H1 (cell line): ENCODE measurements at regions not wholly inside any gene's neighbourhood (a gene's known extent, or its start where the extent isn't known, plus 50 kb on each side); places are given as distances from the start of the nearest gene placed in this dataset.

Source experiments
- CTCF ChIA-PET: fragments of 300-600 bp; sonication (Branson Sonifier 250); formaldehyde crosslinking; loops from one replicate; lab custom pipeline; 2021; ENCODE audit not compliant: partially characterized antibody; lab: Charles Lee
- POLR2A ChIA-PET: fragments of 300-600 bp; sonication (Branson Sonifier 250); formaldehyde crosslinking; loops from one replicate; lab custom pipeline; 2021; ENCODE audit warnings: inconsistent platforms; ENCODE audit not compliant: partially characterized antibody; lab: Charles Lee
- DNase-seq, 2 experiments: peaks; one replicate each; pipeline versions ENCODE4 v3.0.0 to v3.0.0-alpha.2; 2010 to 2022; ENCODE audit warnings: low spot score in 2 of 2, low read depth in 1 of 2, mixed read lengths in 1 of 2
- FAIRE-seq: peaks from 2 replicates; lab custom pipeline; 2011; peaks lifted over from hg19 to GRCh38; lab: Jason Lieb, UNC
- H2AFZ ChIP-seq: 2 replicates; pipeline ENCODE4 v1.8.1; 2012; ENCODE audit warnings: low read length, inconsistent platforms
- H2AK5ac ChIP-seq: 2 replicates; pipeline ENCODE4 v1.6.1; 2013; ENCODE audit warnings: low read depth, low read length
- H2BK120ac ChIP-seq: replicated peaks from 2 replicates; pipeline ENCODE3; 2013; ENCODE audit warnings: low read depth, low read length, inconsistent platforms
- H2BK12ac ChIP-seq: 2 replicates; pipeline ENCODE4 v1.6.1; 2013; ENCODE audit warnings: low read depth, low read length
- H2BK15ac ChIP-seq: 2 replicates; pipeline ENCODE4 v1.6.1; 2013; ENCODE audit warnings: low read length
- H2BK20ac ChIP-seq: 2 replicates; pipeline ENCODE4 v1.6.1; 2013; ENCODE audit warnings: low read length
- H2BK5ac ChIP-seq: 2 replicates; pipeline ENCODE4 v1.6.1; 2013; ENCODE audit warnings: low read depth, low read length
- H3K14ac ChIP-seq: 2 replicates; pipeline ENCODE4 v1.6.1; 2013; ENCODE audit warnings: inconsistent platforms; ENCODE audit not compliant: insufficient read length
- H3K18ac ChIP-seq: 2 replicates; pipeline ENCODE4 v1.6.1; 2013; ENCODE audit warnings: low read length; ENCODE audit errors: extremely low read depth
- H3K23ac ChIP-seq: 2 replicates; pipeline ENCODE4 v1.6.1; 2013; ENCODE audit warnings: inconsistent platforms; ENCODE audit not compliant: insufficient read length
- H3K23me2 ChIP-seq: 2 replicates; pipeline ENCODE4 v1.6.1; 2013; ENCODE audit warnings: low read depth, low read length
- H3K27ac ChIP-seq: 2 replicates; pipeline ENCODE4 v1.6.1; 2011; ENCODE audit warnings: low read depth, low read length, inconsistent platforms
- H3K27me3 ChIP-seq, 4 experiments: replicated peaks in 1 of 4; 1 replicate in 1 of 4; 2 replicates in 3 of 4; pipeline versions ENCODE4 v1.6.1 to v1.8.1; 2011 to 2013; ENCODE audit warnings: low read length in 3 of 4, mild to moderate bottlenecking in 3 of 4, inconsistent platforms in 2 of 4, mixed read lengths in 2 of 4, moderate library complexity in 1 of 4; ENCODE audit not compliant: control insufficient read depth in 3 of 4, insufficient read depth in 3 of 4; ENCODE audit errors: extremely low read depth in 1 of 4
- H3K36me3 ChIP-seq, 4 experiments: 2 replicates each; pipeline versions ENCODE4 v1.6.1 to v1.8.1; 2011 to 2013; ENCODE audit warnings: mild to moderate bottlenecking in 4 of 4, low read length in 3 of 4, moderate library complexity in 2 of 4, control low read depth in 1 of 4, inconsistent platforms in 1 of 4; ENCODE audit not compliant: insufficient read depth in 4 of 4, control insufficient read depth in 2 of 4
- H3K4ac ChIP-seq: replicated peaks from 2 replicates; pipeline ENCODE3; 2013; ENCODE audit warnings: low read length, low read depth, mixed read lengths, inconsistent platforms; ENCODE audit not compliant: insufficient read length
- H3K4me1 ChIP-seq, 4 experiments: replicated peaks in 1 of 4; 1 replicate in 1 of 4; 2 replicates in 3 of 4; pipeline versions ENCODE4 v1.6.1 to v1.8.1; 2011 to 2013; ENCODE audit warnings: low read length in 3 of 4, inconsistent platforms in 2 of 4, mixed read lengths in 1 of 4; ENCODE audit not compliant: insufficient read depth in 4 of 4, control insufficient read depth in 3 of 4
- H3K4me2 ChIP-seq, 2 experiments: 2 replicates each; pipeline versions ENCODE4 v1.6.1 to v1.8.1; 2011 to 2013; ENCODE audit warnings: low read depth in 2 of 2, low read length in 2 of 2, control low read depth in 1 of 2, inconsistent platforms in 1 of 2, mild to moderate bottlenecking in 1 of 2; ENCODE audit not compliant: insufficient read depth in 1 of 2
- H3K4me3 ChIP-seq, 4 experiments: fragments of 200-600, 300-600 bp in 1 of 4; sonication (generic), shearing (Covaris generic), sonication (Bioruptor Twin) in 1 of 4; 2 replicates each; pipeline versions ENCODE4 v1.5.1 to v1.8.1; 2011 to 2016; ENCODE audit warnings: low read length in 4 of 4, low read depth in 3 of 4, control low read depth in 2 of 4, inconsistent platforms in 2 of 4, mild to moderate bottlenecking in 2 of 4, mixed read lengths in 1 of 4, moderate library complexity in 1 of 4; ENCODE audit not compliant: insufficient read depth in 2 of 4; ENCODE audit errors: extremely low read depth in 1 of 4
- H3K56ac ChIP-seq: replicated peaks from 2 replicates; pipeline ENCODE3; 2013; ENCODE audit warnings: low read depth, mild to moderate bottlenecking, mixed read lengths, low read length, inconsistent platforms; ENCODE audit not compliant: insufficient read length
- H3K79me1 ChIP-seq: 2 replicates; pipeline ENCODE4 v1.6.1; 2013; ENCODE audit warnings: low read depth, low read length, control low read depth
- H3K79me2 ChIP-seq, 2 experiments: 2 replicates each; pipeline versions ENCODE4 v1.6.1 to v1.8.1; 2012 to 2013; ENCODE audit warnings: low read length in 2 of 2, mild to moderate bottlenecking in 2 of 2, inconsistent platforms in 1 of 2; ENCODE audit not compliant: insufficient read depth in 2 of 2, control insufficient read depth in 1 of 2
- H3K9ac ChIP-seq, 4 experiments: replicated peaks in 1 of 4; 1 replicate in 1 of 4; 2 replicates in 3 of 4; pipeline versions ENCODE4 v1.6.1 to v1.8.1; 2011 to 2013; ENCODE audit warnings: low read depth in 3 of 4, low read length in 3 of 4, control low read depth in 2 of 4, mild to moderate bottlenecking in 2 of 4, moderate library complexity in 2 of 4, inconsistent platforms in 1 of 4; ENCODE audit errors: extremely low read depth in 1 of 4
- H3K9me3 ChIP-seq, 2 experiments: 2 replicates each; pipeline versions ENCODE4 v1.6.1 to v1.8.1; 2012 to 2013; ENCODE audit warnings: mild to moderate bottlenecking in 2 of 2, moderate library complexity in 2 of 2, control low read depth in 1 of 2, inconsistent platforms in 1 of 2, low read depth in 1 of 2, low read length in 1 of 2, mixed read lengths in 1 of 2; ENCODE audit not compliant: insufficient read depth in 2 of 2
- H4K20me1 ChIP-seq, 2 experiments: replicated peaks in 1 of 2; 2 replicates each; pipeline versions ENCODE3 to v1.8.1; 2011 to 2013; ENCODE audit warnings: inconsistent platforms in 2 of 2, low read length in 2 of 2, mild to moderate bottlenecking in 1 of 2; ENCODE audit not compliant: insufficient read depth in 2 of 2, control insufficient read depth in 1 of 2
- H4K5ac ChIP-seq: 2 replicates; pipeline ENCODE4 v1.6.1; 2013; ENCODE audit warnings: low read length, low read depth, mixed read lengths, inconsistent platforms; ENCODE audit not compliant: insufficient read length
- H4K8ac ChIP-seq: 2 replicates; pipeline ENCODE4 v1.8.0; 2013; ENCODE audit warnings: mild to moderate bottlenecking, moderate library complexity, low read length, inconsistent platforms; ENCODE audit not compliant: insufficient read depth; ENCODE audit errors: extremely low read depth
- H4K91ac ChIP-seq: replicated peaks from 2 replicates; pipeline ENCODE3; 2013; ENCODE audit warnings: low read length, mixed read lengths, inconsistent platforms; ENCODE audit not compliant: insufficient read length
- ATF3 ChIP-seq: IDR thresholded peaks from 2 replicates; pipeline ENCODE4 v1.6.1; 2011; ENCODE audit warnings: low read depth, mild to moderate bottlenecking, low read length; ENCODE audit not compliant: insufficient read depth
- CBX5 ChIP-seq: fragments of 300-800, 300-1000 bp; sonication (generic); IDR thresholded peaks from 2 replicates; pipeline ENCODE4 v1.7.1; 2016; ENCODE audit warnings: antibody characterized with exemption, low read length, low read depth
- CBX8 ChIP-seq: fragments of 300-800, 300-1000 bp; sonication (generic); IDR thresholded peaks from 2 replicates; pipeline ENCODE4 v1.7.1; 2016; ENCODE audit warnings: low read depth, low read length, borderline replicate concordance
- MAFK ChIP-seq: IDR thresholded peaks from 2 replicates; pipeline ENCODE4 v1.6.1; 2012; ENCODE audit warnings: low read depth, mild to moderate bottlenecking, improper control_type of control experiment, low read length
- NRF1 ChIP-seq: IDR thresholded peaks from 2 replicates; pipeline ENCODE4 v1.6.1; 2011; ENCODE audit warnings: mild to moderate bottlenecking, low read depth, low read length, improper control_type of control experiment
- POLR2A ChIP-seq, 2 experiments: IDR thresholded peaks; 1 replicate in 1 of 2; 2 replicates in 1 of 2; pipeline ENCODE4 v1.6.1; 2011; ENCODE audit warnings: low read depth in 2 of 2, low read length in 2 of 2, mild to moderate bottlenecking in 2 of 2; ENCODE audit errors: control extremely low read depth in 1 of 2
- RAD21 ChIP-seq, 2 experiments: IDR thresholded peaks in 1 of 2; conservative IDR thresholded peaks in 1 of 2; 2 replicates each; pipeline ENCODE4 v1.6.1; 2011; ENCODE audit warnings: low read depth in 2 of 2, low read length in 2 of 2, improper control_type of control experiment in 1 of 2, inconsistent platforms in 1 of 2, mild to moderate bottlenecking in 1 of 2, moderate library complexity in 1 of 2
- RXRA ChIP-seq: IDR thresholded peaks from 2 replicates; pipeline ENCODE4 v1.6.1; 2011; ENCODE audit warnings: low read depth, mild to moderate bottlenecking, low read length, moderate library complexity; ENCODE audit not compliant: insufficient read depth
- TEAD4 ChIP-seq: IDR thresholded peaks from 2 replicates; pipeline ENCODE4 v1.6.1; 2012; ENCODE audit warnings: low read depth, low read length, inconsistent platforms, mixed read lengths
- WGBS, 2 experiments: shearing (Covaris generic) in 1 of 2; methylation state at CpG; one replicate each; pipeline versions ENCODE4 v1.1.6 to v1.1.7; 2013 to 2015; ENCODE audit warnings: low lambda C conversion rate in 2 of 2, mixed read lengths in 2 of 2, inconsistent platforms in 1 of 2, low coverage in 1 of 2, missing lambda C conversion rate in 1 of 2; ENCODE audit not compliant: insufficient replicate concordance in 2 of 2, insufficient coverage in 1 of 2, insufficient read length in 1 of 2; ENCODE audit errors: extremely low coverage in 1 of 2, missing lambda C conversion rate in 1 of 2; 5-methylcytosine and 5-hydroxymethylcytosine counted together

GRCh38 chr1:30437059-30437576 lies 286.3 kb downstream of the MATN1 start:
- no peak overlapping the region for H3K4me3 ChIP-seq
- H3K14ac ChIP-seq: no peak overlapping the region
- no peak overlapping the region for H4K5ac ChIP-seq
- no peaks in the 10 kb centered on the region for H3K4me1 ChIP-seq
- no peaks in the 10 kb centered on the region for H4K20me1 ChIP-seq
- H3K36me3 ChIP-seq: no peaks in the 10 kb centered on the region
- H2BK120ac ChIP-seq: no peak overlapping the region
- no peak overlapping the region for H3K4me2 ChIP-seq
- ChIA-PET POLR2A (no interaction called here), CTCF (no interaction called here)
- H3K9ac ChIP-seq: no peak overlapping the region
- no peak overlapping the region for H4K91ac ChIP-seq
- H2BK15ac ChIP-seq: no peak overlapping the region
- DNase-seq: no peak
- H3K27me3 ChIP-seq: no peaks in the 10 kb centered on the region
- H2BK12ac ChIP-seq: no peak overlapping the region
- no peak overlapping the region for H2BK20ac ChIP-seq
- H3K9me3 ChIP-seq: peaks cover 11 to 17% of the 10 kb centered on the region in 2 experiments; a peak in 2 of 4 replicates
- no peaks in the 10 kb centered on the region; the same call in 1 of the 2 replicates for H3K23me2 ChIP-seq
- 84% methylated on average over 5 of the region's 5 CpGs; no CpG with 5 or more reads in 1 of the 2 experiments for WGBS, 2 experiments
- no peaks in the 10 kb centered on the region for H3K79me2 ChIP-seq
- H3K79me1 ChIP-seq: no peaks in the 10 kb centered on the region
- H3K27ac ChIP-seq: no peak overlapping the region
- H4K8ac ChIP-seq: no peak overlapping the region
- H3K18ac ChIP-seq: no peak overlapping the region
- no peak overlapping the region for H2BK5ac ChIP-seq
- H3K56ac ChIP-seq: no peak overlapping the region
- H3K4ac ChIP-seq: no peak overlapping the region
- no peak for FAIRE-seq
- no peak overlapping the region for H2AK5ac ChIP-seq
- H2AFZ ChIP-seq: no peak overlapping the region
- H3K23ac ChIP-seq: no peak overlapping the region
- TF ChIP-seq MAFK: no peak
- no peak for TF ChIP-seq ATF3
- no peak for TF ChIP-seq RXRA
- no peak for TF ChIP-seq TEAD4
- TF ChIP-seq RAD21 (IDR thresholded peaks at IDR 0.05 in 1 of 2, conservative IDR thresholded peaks at IDR 0.05 in 1 of 2; ENCODE audit: low read depth in 2 of 2, low read length in 2 of 2): no peak
- no peak for TF ChIP-seq POLR2A (IDR thresholded peaks at IDR 0.05; ENCODE audit: control extremely low read depth in 1 of 2, low read depth in 2 of 2, low read length in 2 of 2)
- TF ChIP-seq CBX8: no peak
- no peak for TF ChIP-seq CBX5
- TF ChIP-seq NRF1: no peak
